Non-pigmented ciliary epithelial cell (primary cell): ENCODE measurements at regions not wholly inside any gene's neighbourhood (a gene's known extent, or its start where the extent isn't known, plus 50 kb on each side); places are given as distances from the start of the nearest gene placed in this dataset.
"Not testable (repeated sequence)": the region's sequence is repeated elsewhere in the genome, so short reads cannot be mapped to it uniquely, and the experiment has no call there.

ENCODE experiments used
- DNase-seq: peaks from one replicate; pipeline ENCODE4 v3.0.0-alpha.2; 2010; ENCODE audit warnings: low read depth

- no peak for DNase-seq
Measured at GRCh38 chr9:7342736-7343135, 456.8 kb downstream of the DMAC1 start.

GRCh38 chr9:7342229-7342628 lies 457.3 kb downstream of the DMAC1 start:
- DNase-seq, result no peak

GRCh38 chr9:7341571-7341970 lies 458.0 kb downstream of the DMAC1 start:
- DNase-seq, result no peak

GRCh38 chr9:7340451-7340850 lies 459.1 kb downstream of the DMAC1 start:
- DNase-seq, result no peak

- no peak for DNase-seq
Measured at GRCh38 chr9:7338586-7339281, 460.8 kb downstream of the DMAC1 start.

- no peak for DNase-seq
Measured at GRCh38 chr9:7336356-7337065, 463.1 kb downstream of the DMAC1 start.

- DNase-seq, result no peak
Measured at GRCh38 chr9:7333719-7334118, 465.9 kb downstream of the DMAC1 start.

GRCh38 chr9:7332780-7333179 lies 466.8 kb downstream of the DMAC1 start:
- no peak for DNase-seq

- DNase-seq, result no peak
Measured at GRCh38 chr9:7328453-7328852, 471.1 kb downstream of the DMAC1 start.

GRCh38 chr9:7325995-7326394 lies 473.6 kb downstream of the DMAC1 start:
- no peak for DNase-seq

- no peak for DNase-seq
Measured at GRCh38 chr9:7324152-7324598, 475.4 kb downstream of the DMAC1 start.

- no peak for DNase-seq
Measured at GRCh38 chr9:7320841-7321240, 478.7 kb downstream of the DMAC1 start.

- DNase-seq, result peak; percentile 49
Measured at GRCh38 chr9:7320139-7320538, 479.4 kb downstream of the DMAC1 start.

- DNase-seq, result no peak
Measured at GRCh38 chr9:7318920-7319319, 480.7 kb downstream of the DMAC1 start.

GRCh38 chr9:7316967-7317366 lies 482.6 kb downstream of the DMAC1 start:
- DNase-seq, result no peak

GRCh38 chr9:7316166-7316795 lies 483.3 kb downstream of the DMAC1 start:
- DNase-seq, result no peak

GRCh38 chr9:7315746-7316145 lies 483.8 kb downstream of the DMAC1 start:
- no peak for DNase-seq

GRCh38 chr9:7315116-7315515 lies 484.5 kb downstream of the DMAC1 start:
- no peak for DNase-seq

- DNase-seq, result no peak
Measured at GRCh38 chr9:7313389-7313788, 486.2 kb downstream of the DMAC1 start.

- not testable (repeated sequence) for DNase-seq
Measured at GRCh38 chr9:7309051-7309450, 490.5 kb downstream of the DMAC1 start.

- no peak for DNase-seq
Measured at GRCh38 chr9:7305677-7306076, 493.9 kb downstream of the DMAC1 start.

- no peak for DNase-seq
Measured at GRCh38 chr9:7304627-7304995, 495.0 kb downstream of the DMAC1 start.

GRCh38 chr9:7303907-7304626 lies 495.5 kb downstream of the DMAC1 start:
- no peak for DNase-seq
